ENCODE measurements at regions not wholly inside any gene's neighbourhood (a gene's known extent, or its start where the extent isn't known, plus 50 kb on each side); places are given as distances from the start of the nearest gene placed in this dataset.

- TF ChIP-seq POLR2A (IDR thresholded peaks at IDR 0.05) (no peak), CTCF (IDR thresholded peaks at IDR 0.05) (no peak), EP300 (IDR thresholded peaks at IDR 0.05) (no peak)
Measured at GRCh38 chr20:55755411-55755810, 249.9 kb downstream of the CBLN4 start.
